Stomach (tissue), 8 donors: ENCODE measurements at regions not wholly inside any gene's neighbourhood (a gene's known extent, or its start where the extent isn't known, plus 50 kb on each side); places are given as distances from the start of the nearest gene placed in this dataset.

ENCODE experiments used
- DNase-seq, 2 donors: peaks; one replicate each; pipeline versions ENCODE4 v3.0.0 to v3.0.0-alpha.2; 2013 to 2019
- H3K27ac ChIP-seq, 5 donors: fragments of 200-600 bp in 4 of 5; sonication (generic) in 4 of 5; one replicate each; pipeline ENCODE4 v1.5.1; 2013 to 2019; ENCODE audit warnings: mild to moderate bottlenecking in 1 of 5, moderate library complexity in 1 of 5
- H3K27me3 ChIP-seq, 3 donors: fragments of 200-600 bp; sonication (generic); one replicate each; pipeline ENCODE4 v1.5.1; 2017 to 2019; ENCODE audit warnings: mixed run types in 1 of 3
- H3K36me3 ChIP-seq, 4 donors: fragments of 200-600 bp; sonication (generic); 1 replicate in 3 of 4; 2 replicates in 1 of 4; pipeline ENCODE4 v1.5.1; 2016 to 2019
- H3K4me1 ChIP-seq, 4 donors: fragments of 200-600 bp; sonication (generic); one replicate each; pipeline ENCODE4 v1.5.1; 2016 to 2019
- H3K4me3 ChIP-seq, 4 donors: fragments of 200-600 bp; sonication (generic) in 3 of 4; one replicate each; pipeline ENCODE4 v1.5.1; 2016 to 2019; ENCODE audit warnings: mild to moderate bottlenecking in 1 of 4
- H3K9me3 ChIP-seq, 4 donors: fragments of 200-600 bp; sonication (generic); one replicate each; pipeline ENCODE4 v1.5.1; 2016 to 2019
- EP300 ChIP-seq: sonication (generic); formaldehyde crosslinking; IDR thresholded peaks from one replicate; pipeline ENCODE4 v1.6.1; 2017; ENCODE audit warnings: antibody characterized with exemption
- POLR2A ChIP-seq, 4 donors: fragments of 450-650 bp; IDR thresholded peaks; one replicate each; pipeline ENCODE4 v1.6.1; 2016; ENCODE audit warnings: antibody characterized with exemption in 4 of 4, control low read depth in 2 of 4, mild to moderate bottlenecking in 1 of 4, moderate library complexity in 1 of 4
- POLR2AphosphoS5 ChIP-seq, 3 donors: sonication (generic); formaldehyde crosslinking; IDR thresholded peaks; one replicate each; pipeline ENCODE4 v1.6.1; 2016; ENCODE audit warnings: antibody characterized with exemption in 3 of 3
- WGBS, 5 donors: extraction: QIAGEN DNeasy Blood & Tissue Kit in 3 of 5; methylation state at CpG; one replicate each; pipeline versions ENCODE4 v1.1.5 to v1.1.7; 2013 to 2018; 5-methylcytosine and 5-hydroxymethylcytosine counted together
- intact Hi-C: fragments of 100-400 bp; cut with DNase I; formaldehyde crosslinking; loops from one replicate; pipeline ENCODE4 v1.15.1; 2023; ENCODE audit warnings: low total_unique reads
- TF ChIP-seq, protein P1 (sequence below), 7 experiments: fragments of 450-650 bp in 4 of 7; fragments of 200-600 bp in 3 of 7; sonication (generic) in 3 of 7; IDR thresholded peaks; one replicate each; pipeline ENCODE4 v1.5.1; 2016 to 2019; ENCODE audit warnings: antibody characterized with exemption in 7 of 7, control low read depth in 2 of 7, mild to moderate bottlenecking in 1 of 7
- donor health status: healthy with polysubstance abuse.
- donor health status: Bipolar disorder and iron deficiency.
- donor health status: healthy.

- intact Hi-C loops, result no loop called here
- Histone ChIP-seq H3K4me3 (no peak overlapping the region), H3K36me3 (no peaks in the 10 kb centered on the region), H3K27ac (no peak overlapping the region), H3K27me3 (no peaks in the 10 kb centered on the region), H3K9me3 (no peaks in the 10 kb centered on the region), H3K4me1 (peaks cover 0 to 7% (median 0%) of the 10 kb centered on the region in 4 donors)
- 7 to 38% (median 23%) methylated on average over 1 of the region's 1 CpG for WGBS, 5 donors
- TF ChIP-seq EP300 (no peak), POLR2AphosphoS5 (IDR thresholded peaks at IDR 0.05) (no peak), POLR2A (IDR thresholded peaks at IDR 0.05) (no peak)
- TF ChIP-seq, protein P1, sequence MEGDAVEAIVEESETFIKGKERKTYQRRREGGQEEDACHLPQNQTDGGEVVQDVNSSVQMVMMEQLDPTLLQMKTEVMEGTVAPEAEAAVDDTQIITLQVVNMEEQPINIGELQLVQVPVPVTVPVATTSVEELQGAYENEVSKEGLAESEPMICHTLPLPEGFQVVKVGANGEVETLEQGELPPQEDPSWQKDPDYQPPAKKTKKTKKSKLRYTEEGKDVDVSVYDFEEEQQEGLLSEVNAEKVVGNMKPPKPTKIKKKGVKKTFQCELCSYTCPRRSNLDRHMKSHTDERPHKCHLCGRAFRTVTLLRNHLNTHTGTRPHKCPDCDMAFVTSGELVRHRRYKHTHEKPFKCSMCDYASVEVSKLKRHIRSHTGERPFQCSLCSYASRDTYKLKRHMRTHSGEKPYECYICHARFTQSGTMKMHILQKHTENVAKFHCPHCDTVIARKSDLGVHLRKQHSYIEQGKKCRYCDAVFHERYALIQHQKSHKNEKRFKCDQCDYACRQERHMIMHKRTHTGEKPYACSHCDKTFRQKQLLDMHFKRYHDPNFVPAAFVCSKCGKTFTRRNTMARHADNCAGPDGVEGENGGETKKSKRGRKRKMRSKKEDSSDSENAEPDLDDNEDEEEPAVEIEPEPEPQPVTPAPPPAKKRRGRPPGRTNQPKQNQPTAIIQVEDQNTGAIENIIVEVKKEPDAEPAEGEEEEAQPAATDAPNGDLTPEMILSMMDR (IDR thresholded peaks at IDR 0.05), result no peak
- DNase-seq, result no peak
Observed at GRCh38 chr4:127419431-127419830, 213.3 kb upstream of the INTU start.

DNA sequence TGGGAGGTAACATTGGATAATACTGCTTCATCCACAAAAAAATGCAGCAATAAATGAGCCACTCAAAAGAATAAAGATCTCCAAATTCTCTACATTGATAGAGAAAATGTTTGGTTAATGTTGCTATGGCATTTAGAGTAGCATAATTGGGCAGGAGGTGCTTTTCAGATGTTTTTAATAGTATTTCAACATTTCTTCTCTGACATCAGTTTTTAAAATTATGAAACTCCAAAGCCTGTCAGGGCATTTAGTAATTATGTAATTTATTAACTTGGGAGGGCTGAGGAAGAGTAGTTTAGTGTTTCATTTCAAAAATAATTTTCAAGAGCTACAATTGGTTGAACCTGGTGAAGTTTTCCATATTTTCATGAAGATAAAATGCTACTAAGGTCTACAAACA, 211.3 kb upstream of the INTU start:
- no peak overlapping the region for H3K27ac ChIP-seq
- peaks cover 0 to 7% (median 0%) of the 10 kb centered on the region in 4 donors for H3K4me1 ChIP-seq
- no peaks in the 10 kb centered on the region for H3K27me3 ChIP-seq
- no peak overlapping the region for H3K4me3 ChIP-seq
- intact Hi-C loops, result no loop called here
- no peaks in the 10 kb centered on the region for H3K36me3 ChIP-seq
- TF ChIP-seq, protein P1 (IDR thresholded peaks at IDR 0.05), result no peak
- no peak for TF ChIP-seq EP300
- TF ChIP-seq POLR2A (IDR thresholded peaks at IDR 0.05), result no peak
- TF ChIP-seq POLR2AphosphoS5 (IDR thresholded peaks at IDR 0.05), result no peak
- DNase-seq, result no peak
- no peaks in the 10 kb centered on the region for H3K9me3 ChIP-seq

GRCh38 chr4:127425202-127425845, 207.4 kb upstream of the INTU start:
- Histone ChIP-seq H3K36me3 (no peaks in the 10 kb centered on the region), H3K9me3 (no peaks in the 10 kb centered on the region), H3K4me3 (no peak overlapping the region), H3K27ac (no peak overlapping the region), H3K4me1 (no peaks in the 10 kb centered on the region), H3K27me3 (no peaks in the 10 kb centered on the region)
- WGBS, 5 donors, result 81 to 88% (median 85%) methylated on average over 11 of the region's 11 CpGs
- TF ChIP-seq POLR2A (IDR thresholded peaks at IDR 0.05) (no peak), POLR2AphosphoS5 (IDR thresholded peaks at IDR 0.05) (no peak), EP300 (no peak)
- TF ChIP-seq, protein P1 (IDR thresholded peaks at IDR 0.05), result no peak
- DNase-seq, result no peak
- intact Hi-C loops, result no loop called here

DNA sequence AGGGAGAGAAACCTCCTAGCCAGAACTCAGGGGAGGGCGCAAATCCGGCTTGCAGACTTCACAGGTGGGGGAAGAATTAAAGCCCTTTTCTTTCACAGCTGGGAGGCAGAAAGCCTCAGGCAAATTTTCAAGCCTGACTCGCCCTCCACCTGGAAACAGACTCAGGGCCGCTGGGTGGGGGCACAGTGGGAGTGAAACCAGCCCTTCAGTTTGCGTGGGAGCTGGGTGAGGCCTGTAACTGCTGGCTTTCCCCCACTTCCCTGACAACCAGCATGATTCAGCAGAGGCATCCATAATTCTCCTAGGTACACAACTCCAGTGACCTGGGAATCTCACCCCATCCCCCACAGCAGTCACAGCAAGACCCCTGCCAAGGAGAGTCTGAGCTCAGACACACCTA, 206.9 kb upstream of the INTU start:
- intact Hi-C loops, result no loop called here

More for the DNA sequence above, 206.9 kb upstream of the INTU start:
- no peak for TF ChIP-seq EP300
- TF ChIP-seq, protein P1 (IDR thresholded peaks at IDR 0.05), result no peak
- no peak for TF ChIP-seq POLR2AphosphoS5 (IDR thresholded peaks at IDR 0.05)
- TF ChIP-seq POLR2A (IDR thresholded peaks at IDR 0.05), result no peak
- Histone ChIP-seq H3K4me3 (no peak overlapping the region), H3K9me3 (no peaks in the 10 kb centered on the region), H3K4me1 (no peaks in the 10 kb centered on the region), H3K27ac (no peak overlapping the region), H3K27me3 (no peaks in the 10 kb centered on the region), H3K36me3 (no peaks in the 10 kb centered on the region)
- WGBS, 5 donors, result 79 to 94% (median 83%) methylated on average over 5 of the region's 5 CpGs
- no peak for DNase-seq
